ENCODE measurements at regions not wholly inside any gene's neighbourhood (a gene's known extent, or its start where the extent isn't known, plus 50 kb on each side); places are given as distances from the start of the nearest gene placed in this dataset.

GRCh38 chr9:69993110-69993509 is 50.5 kb upstream of the MAMDC2 start:
- TF ChIP-seq, protein P1, sequence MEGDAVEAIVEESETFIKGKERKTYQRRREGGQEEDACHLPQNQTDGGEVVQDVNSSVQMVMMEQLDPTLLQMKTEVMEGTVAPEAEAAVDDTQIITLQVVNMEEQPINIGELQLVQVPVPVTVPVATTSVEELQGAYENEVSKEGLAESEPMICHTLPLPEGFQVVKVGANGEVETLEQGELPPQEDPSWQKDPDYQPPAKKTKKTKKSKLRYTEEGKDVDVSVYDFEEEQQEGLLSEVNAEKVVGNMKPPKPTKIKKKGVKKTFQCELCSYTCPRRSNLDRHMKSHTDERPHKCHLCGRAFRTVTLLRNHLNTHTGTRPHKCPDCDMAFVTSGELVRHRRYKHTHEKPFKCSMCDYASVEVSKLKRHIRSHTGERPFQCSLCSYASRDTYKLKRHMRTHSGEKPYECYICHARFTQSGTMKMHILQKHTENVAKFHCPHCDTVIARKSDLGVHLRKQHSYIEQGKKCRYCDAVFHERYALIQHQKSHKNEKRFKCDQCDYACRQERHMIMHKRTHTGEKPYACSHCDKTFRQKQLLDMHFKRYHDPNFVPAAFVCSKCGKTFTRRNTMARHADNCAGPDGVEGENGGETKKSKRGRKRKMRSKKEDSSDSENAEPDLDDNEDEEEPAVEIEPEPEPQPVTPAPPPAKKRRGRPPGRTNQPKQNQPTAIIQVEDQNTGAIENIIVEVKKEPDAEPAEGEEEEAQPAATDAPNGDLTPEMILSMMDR (IDR thresholded peaks at IDR 0.05) = no peak
- no peaks in the 10 kb centered on the region for H3K4me1 Mint-ChIP-seq
- WGBS (ENCODE audit: insufficient coverage) = no CpG with 5 or more reads among the region's 2 CpGs

More at GRCh38 chr9:69993110-69993509, 50.5 kb upstream of the MAMDC2 start:
- no peak overlapping the region for H3K4me2 ChIP-seq (replicated peaks; ENCODE audit: extremely low read depth, low read length, poor library complexity, severe bottlenecking)
- intact Hi-C loops (cut with micrococcal nuclease) = no loop called here
- Mint-ChIP-seq H3K4me3 (no peak overlapping the region), H3K27me3 (ENCODE audit: low read depth in 3 of 3) (peaks cover 0 to 2% (median 1%) of the 10 kb centered on the region in 3 donors), H3K9me3 (no peaks in the 10 kb centered on the region), H3K27ac (no peak overlapping the region), H3K36me3 (no peaks in the 10 kb centered on the region)
- no peak for DNase-seq
- no peaks in the 10 kb centered on the region for H3K27me3 ChIP-seq (ENCODE audit: control insufficient read depth in 2 of 2, insufficient read depth in 2 of 2, low read length in 2 of 2)
- H3K9ac ChIP-seq (ENCODE audit: insufficient read depth, low read length, poor library complexity, severe bottlenecking) = no peak overlapping the region
- no peak overlapping the region for H2AFZ ChIP-seq (ENCODE audit: insufficient read depth, low read depth, low read length, poor library complexity, severe bottlenecking)
- H3K9me3 ChIP-seq (replicated peaks in 1 of 2; ENCODE audit: control insufficient read depth in 1 of 2, insufficient read depth in 1 of 2, low read length in 2 of 2) = no peaks in the 10 kb centered on the region
- H3K4me1 ChIP-seq (ENCODE audit: control insufficient read depth in 1 of 2, insufficient read depth in 2 of 2, low read length in 2 of 2) = no peaks in the 10 kb centered on the region
- no peaks in the 10 kb centered on the region for H3K36me3 ChIP-seq (replicated peaks in 1 of 2; ENCODE audit: control insufficient read depth in 1 of 2, insufficient read depth in 2 of 2, low read length in 2 of 2)
- H3K27ac ChIP-seq (ENCODE audit: low read depth in 1 of 2, low read length in 2 of 2) = no peak overlapping the region
- no peaks in the 10 kb centered on the region for H3K79me2 ChIP-seq (ENCODE audit: insufficient read depth, low read length)
- H3K4me3 ChIP-seq (replicated peaks in 1 of 3; ENCODE audit: low read depth in 2 of 3, low read length in 3 of 3) = no peak overlapping the region
- H4K20me1 ChIP-seq (ENCODE audit: insufficient read depth, low read length) = no peaks in the 10 kb centered on the region

Measured in CD14-positive monocyte (primary cell).